OCI-M2 (cell line): ENCODE measurements at regions not wholly inside any gene's neighbourhood (a gene's known extent, or its start where the extent isn't known, plus 50 kb on each side); places are given as distances from the start of the nearest gene placed in this dataset.

Experiments
- DNase-seq: peaks from one replicate; lab custom pipeline; 2025; ENCODE audit not compliant: unreplicated experiment; lab: John Stamatoyannopoulos, UW

GRCh38 chr18:76578571-76579300, 83.7 kb upstream of the ZNF516 start:
- DNase-seq, result no peak

GRCh38 chr18:76573325-76574025, 78.4 kb upstream of the ZNF516 start:
- no peak for DNase-seq

- DNase-seq, result no peak
Measured at GRCh38 chr18:76572518-76573247, 77.6 kb upstream of the ZNF516 start.

GRCh38 chr18:76571689-76572088, 76.6 kb upstream of the ZNF516 start:
- no peak for DNase-seq

GRCh38 chr18:76570856-76571255, 75.8 kb upstream of the ZNF516 start:
- DNase-seq, result no peak

GRCh38 chr18:76569644-76570419, 74.8 kb upstream of the ZNF516 start:
- DNase-seq, result no peak

- no peak for DNase-seq
Measured at GRCh38 chr18:76568731-76569130, 73.7 kb upstream of the ZNF516 start.

GRCh38 chr18:76567835-76568445, 72.9 kb upstream of the ZNF516 start:
- no peak for DNase-seq

GRCh38 chr18:76566987-76567386, 71.9 kb upstream of the ZNF516 start:
- DNase-seq, result no peak

- DNase-seq, result no peak
Measured at GRCh38 chr18:76565238-76566173, 70.5 kb upstream of the ZNF516 start.

- DNase-seq, result no peak
Measured at GRCh38 chr18:76564655-76565237, 69.7 kb upstream of the ZNF516 start.

GRCh38 chr18:76564117-76564516, 69.1 kb upstream of the ZNF516 start:
- DNase-seq, result no peak

- DNase-seq, result no peak
Measured at GRCh38 chr18:76562286-76563122, 67.5 kb upstream of the ZNF516 start.

- no peak for DNase-seq
Measured at GRCh38 chr18:76558881-76559667, 64.0 kb upstream of the ZNF516 start.

GRCh38 chr18:76557026-76557575, 62.1 kb upstream of the ZNF516 start:
- no peak for DNase-seq

- no peak for DNase-seq
Measured at GRCh38 chr18:76554547-76555222, 59.6 kb upstream of the ZNF516 start.
